HG03558 (cell line): ENCODE measurements at regions not wholly inside any gene's neighbourhood (a gene's known extent, or its start where the extent isn't known, plus 50 kb on each side); places are given as distances from the start of the nearest gene placed in this dataset.

ENCODE experiments used
- ATAC-seq: cut with Tn5 transposase; IDR thresholded peaks from one replicate; pipeline ENCODE4 v1.9.1; 2021; ENCODE audit warnings: moderate number of reproducible peaks; ENCODE audit not compliant: unreplicated experiment; ENCODE audit errors: extremely low read depth

GRCh38 chr15:35838424-35839111, 292.6 kb upstream of the DPH6 start:
- ATAC-seq: no peak

- no peak for ATAC-seq
These were observed 296.7 kb upstream of the DPH6 start for GRCh38 chr15:35842631-35843030.

- ATAC-seq: no peak
These were observed 297.5 kb upstream of the DPH6 start for GRCh38 chr15:35843498-35843897.

- no peak for ATAC-seq
These were observed 304.3 kb upstream of the DPH6 start for GRCh38 chr15:35850284-35850683.

- no peak for ATAC-seq
These were observed 305.5 kb upstream of the DPH6 start for GRCh38 chr15:35851491-35851890.

- no peak for ATAC-seq
These were observed 307.1 kb upstream of the DPH6 start for GRCh38 chr15:35852818-35853624.

GRCh38 chr15:35854316-35854715, 308.4 kb upstream of the DPH6 start:
- no peak for ATAC-seq

GRCh38 chr15:35857567-35858226, 311.7 kb upstream of the DPH6 start:
- no peak for ATAC-seq

GRCh38 chr15:35858707-35859106, 312.7 kb upstream of the DPH6 start:
- no peak for ATAC-seq

GRCh38 chr15:35863655-35864054, 317.7 kb upstream of the DPH6 start:
- ATAC-seq: no peak

- no peak for ATAC-seq
These were observed 321.4 kb upstream of the DPH6 start for GRCh38 chr15:35867356-35867755.

- no peak for ATAC-seq
These were observed 325.3 kb upstream of the DPH6 start for GRCh38 chr15:35871282-35871681.

- no peak for ATAC-seq
These were observed 325.8 kb upstream of the DPH6 start for GRCh38 chr15:35871812-35872211.

- ATAC-seq: no peak
These were observed 326.6 kb upstream of the DPH6 start for GRCh38 chr15:35872577-35872976.

- ATAC-seq: no peak
These were observed 328.4 kb upstream of the DPH6 start for GRCh38 chr15:35874260-35874905.

- no peak for ATAC-seq
These were observed 330.8 kb upstream of the DPH6 start for GRCh38 chr15:35876762-35877161.

GRCh38 chr15:35880896-35881295, 334.9 kb upstream of the DPH6 start:
- ATAC-seq: no peak

- ATAC-seq: no peak
These were observed 339.9 kb upstream of the DPH6 start for GRCh38 chr15:35885870-35886269.

- ATAC-seq: no peak
These were observed 340.8 kb upstream of the DPH6 start for GRCh38 chr15:35886765-35887164.

- ATAC-seq: no peak
These were observed 342.9 kb upstream of the DPH6 start for GRCh38 chr15:35888815-35889214.

GRCh38 chr15:35907511-35907910, 361.5 kb upstream of the DPH6 start:
- ATAC-seq: no peak
